ENCODE measurements at regions not wholly inside any gene's neighbourhood (a gene's known extent, or its start where the extent isn't known, plus 50 kb on each side); places are given as distances from the start of the nearest gene placed in this dataset.

GRCh38 chr9:118088090-118088489 lies 383.9 kb downstream of the TLR4 start:
- DNase-seq: no peak

GRCh38 chr9:118091226-118091625 lies 387.0 kb downstream of the TLR4 start:
- DNase-seq: no peak

- DNase-seq: no peak
Measured at GRCh38 chr9:118091711-118092500, 387.7 kb downstream of the TLR4 start.

- DNase-seq: no peak
Measured at GRCh38 chr9:118094387-118094786, 390.2 kb downstream of the TLR4 start.

- no peak for DNase-seq
Measured at GRCh38 chr9:118100529-118101419, 396.6 kb downstream of the TLR4 start.

- DNase-seq: no peak
Measured at GRCh38 chr9:118104363-118104762, 400.2 kb downstream of the TLR4 start.

GRCh38 chr9:118108971-118109370 lies 404.8 kb downstream of the TLR4 start:
- DNase-seq: no peak

- no peak for DNase-seq
Measured at GRCh38 chr9:118109542-118109941, 405.3 kb downstream of the TLR4 start.

GRCh38 chr9:118121361-118121760 lies 417.2 kb downstream of the TLR4 start:
- no peak for DNase-seq

GRCh38 chr9:118128313-118128712 lies 424.1 kb downstream of the TLR4 start:
- DNase-seq: no peak

- no peak for DNase-seq
Measured at GRCh38 chr9:118129541-118129940, 425.3 kb downstream of the TLR4 start.

GRCh38 chr9:118148990-118149389 lies 444.8 kb downstream of the TLR4 start:
- DNase-seq: no peak

- DNase-seq: no peak
Measured at GRCh38 chr9:118156846-118157245, 452.6 kb downstream of the TLR4 start.

GRCh38 chr9:118162716-118163115 lies 458.5 kb downstream of the TLR4 start:
- no peak for DNase-seq

- no peak for DNase-seq
Measured at GRCh38 chr9:118163751-118164150, 459.5 kb downstream of the TLR4 start.

- no peak for DNase-seq
Measured at GRCh38 chr9:118165451-118165850, 461.2 kb downstream of the TLR4 start.

- peak; percentile 52 for DNase-seq
Measured at GRCh38 chr9:118170032-118170955, 466.1 kb downstream of the TLR4 start.

GRCh38 chr9:118177241-118177640 lies 473.0 kb downstream of the TLR4 start:
- no peak for DNase-seq

- DNase-seq: no peak
Measured at GRCh38 chr9:118183576-118183975, 479.4 kb downstream of the TLR4 start.

- DNase-seq: no peak
Measured at GRCh38 chr9:118187408-118187807, 483.2 kb downstream of the TLR4 start.

- no peak for DNase-seq
Measured at GRCh38 chr9:118189615-118190014, 485.4 kb downstream of the TLR4 start.

GRCh38 chr9:118192807-118193206 lies 488.6 kb downstream of the TLR4 start:
- DNase-seq: no peak

- no peak for DNase-seq
Measured at GRCh38 chr9:118209343-118209742, 505.1 kb downstream of the TLR4 start.

Measured in left hindlimb (tissue), 1 donor.